Mammary epithelial cell (primary cell): ENCODE measurements at regions not wholly inside any gene's neighbourhood (a gene's known extent, or its start where the extent isn't known, plus 50 kb on each side); places are given as distances from the start of the nearest gene placed in this dataset.

Experiments
- EZH2 ChIP-seq: IDR thresholded peaks from 2 replicates; pipeline ENCODE4 v1.6.1; 2012; ENCODE audit warnings: low read length, inconsistent platforms, borderline replicate concordance
- TF ChIP-seq, protein P1 (sequence below), 2 donors: IDR thresholded peaks in 1 of 2; conservative IDR thresholded peaks in 1 of 2; 2 replicates each; pipeline ENCODE4 v1.5.1; 2011 to 2012; ENCODE audit warnings: inconsistent platforms in 2 of 2, low read length in 2 of 2, mild to moderate bottlenecking in 2 of 2, control low read depth in 1 of 2, low read depth in 1 of 2; ENCODE audit not compliant: insufficient read depth in 1 of 2; ENCODE audit errors: extremely low read depth in 1 of 2

DNA sequence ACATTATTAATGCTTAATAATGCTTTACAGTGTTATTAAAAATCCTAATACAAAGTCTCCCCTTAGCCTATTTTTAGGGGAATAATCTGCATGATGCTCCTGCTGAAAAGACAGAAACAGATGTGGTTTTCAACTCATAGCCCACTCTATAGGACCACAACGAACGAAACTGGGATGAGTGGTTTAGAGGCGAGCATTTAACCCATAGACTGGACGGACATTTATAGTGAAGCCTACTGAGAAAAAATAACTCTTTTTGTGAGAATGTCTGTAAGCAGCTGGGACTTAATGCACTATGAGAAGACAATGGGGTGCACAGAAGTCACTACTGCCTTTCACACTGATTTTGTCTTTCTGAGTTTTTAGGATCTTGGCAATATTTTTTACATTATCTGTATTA is 1599.6 kb upstream of the B3GALT2 start:
- TF ChIP-seq, protein P1, sequence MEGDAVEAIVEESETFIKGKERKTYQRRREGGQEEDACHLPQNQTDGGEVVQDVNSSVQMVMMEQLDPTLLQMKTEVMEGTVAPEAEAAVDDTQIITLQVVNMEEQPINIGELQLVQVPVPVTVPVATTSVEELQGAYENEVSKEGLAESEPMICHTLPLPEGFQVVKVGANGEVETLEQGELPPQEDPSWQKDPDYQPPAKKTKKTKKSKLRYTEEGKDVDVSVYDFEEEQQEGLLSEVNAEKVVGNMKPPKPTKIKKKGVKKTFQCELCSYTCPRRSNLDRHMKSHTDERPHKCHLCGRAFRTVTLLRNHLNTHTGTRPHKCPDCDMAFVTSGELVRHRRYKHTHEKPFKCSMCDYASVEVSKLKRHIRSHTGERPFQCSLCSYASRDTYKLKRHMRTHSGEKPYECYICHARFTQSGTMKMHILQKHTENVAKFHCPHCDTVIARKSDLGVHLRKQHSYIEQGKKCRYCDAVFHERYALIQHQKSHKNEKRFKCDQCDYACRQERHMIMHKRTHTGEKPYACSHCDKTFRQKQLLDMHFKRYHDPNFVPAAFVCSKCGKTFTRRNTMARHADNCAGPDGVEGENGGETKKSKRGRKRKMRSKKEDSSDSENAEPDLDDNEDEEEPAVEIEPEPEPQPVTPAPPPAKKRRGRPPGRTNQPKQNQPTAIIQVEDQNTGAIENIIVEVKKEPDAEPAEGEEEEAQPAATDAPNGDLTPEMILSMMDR (conservative IDR thresholded peaks at IDR 0.05 in 1 of 2, IDR thresholded peaks at IDR 0.05 in 1 of 2; ENCODE audit: extremely low read depth in 1 of 2, insufficient read depth in 1 of 2, low read depth in 1 of 2, low read length in 2 of 2): no peak
- no peak for TF ChIP-seq EZH2
